Embryonic facial prominence (tissue), 1 donor: ENCODE measurements at regions not wholly inside any gene's neighbourhood (a gene's known extent, or its start where the extent isn't known, plus 50 kb on each side); places are given as distances from the start of the nearest gene placed in this dataset.

ENCODE experiments used
- DNase-seq: peaks from one replicate; pipeline ENCODE4 v3.0.0-alpha.2; 2016; ENCODE audit errors: extremely low spot score

DNA sequence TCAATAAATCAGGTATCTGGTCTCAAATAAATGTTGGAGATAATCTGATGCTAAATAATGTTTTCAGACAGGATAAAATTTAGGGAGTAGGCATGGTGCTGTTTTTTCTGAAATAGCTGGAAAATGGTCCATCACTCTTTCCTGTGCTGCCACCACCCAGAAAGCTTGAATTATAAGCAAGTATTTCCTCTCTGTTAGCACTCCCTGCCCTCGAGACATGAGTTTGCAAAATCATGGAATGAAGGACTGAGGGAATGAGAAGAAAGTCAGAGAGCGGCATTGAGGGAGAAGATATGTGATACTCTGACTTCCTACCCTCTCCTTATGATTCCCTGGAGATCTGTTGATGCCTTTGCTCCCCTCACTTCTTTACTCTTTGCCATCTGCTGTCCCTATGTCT is 1095.7 kb downstream of the IGSF11 start:
- no peak for DNase-seq

GRCh38 chr3:117939425-117940027 is 1095.1 kb downstream of the IGSF11 start:
- no peak for DNase-seq

GRCh38 chr3:117941015-117941414 is 1093.6 kb downstream of the IGSF11 start:
- DNase-seq, result no peak

- no peak for DNase-seq
These were observed 1092.9 kb downstream of the IGSF11 start for GRCh38 chr3:117941756-117942155.

- DNase-seq, result no peak
These were observed 1080.5 kb downstream of the IGSF11 start for GRCh38 chr3:117954131-117954530.

DNA sequence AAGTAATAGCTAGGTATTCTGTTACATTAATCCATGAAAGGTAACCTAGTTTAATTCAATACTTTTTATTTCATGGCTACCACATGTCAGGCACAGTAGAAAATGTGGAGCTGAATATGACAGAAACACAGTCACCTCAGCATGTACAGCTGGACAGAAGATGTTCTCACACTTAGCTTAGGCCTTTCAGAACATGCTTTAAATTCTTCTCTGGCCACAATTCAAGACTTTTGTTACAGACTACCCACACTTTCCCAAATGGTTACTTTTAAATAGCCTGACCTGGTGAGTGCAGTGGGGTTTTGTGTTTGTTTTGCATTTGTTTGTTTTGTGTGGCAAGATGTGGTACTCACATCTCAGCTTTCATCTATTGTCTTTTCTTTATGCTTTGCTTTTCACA is 1079.5 kb downstream of the IGSF11 start:
- no peak for DNase-seq

DNA sequence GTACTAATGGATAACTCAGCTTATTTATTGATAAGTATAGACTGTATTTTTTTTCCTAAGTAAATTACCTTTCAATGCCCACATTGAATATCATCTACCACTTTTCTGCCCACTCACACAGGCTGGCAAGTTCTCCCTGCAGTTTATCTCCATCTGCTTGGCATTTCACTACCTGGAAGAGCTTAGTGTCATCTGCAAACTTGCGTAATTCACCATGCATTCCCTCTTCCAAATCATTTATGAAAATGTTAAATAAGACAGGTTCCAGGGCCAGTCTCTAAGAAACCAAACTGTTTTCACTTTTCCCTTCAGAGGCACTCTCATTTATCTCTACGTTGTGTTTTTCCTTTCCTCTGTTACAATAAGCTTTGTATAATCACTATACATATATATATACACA is 1076.6 kb downstream of the IGSF11 start:
- no peak for DNase-seq

DNA sequence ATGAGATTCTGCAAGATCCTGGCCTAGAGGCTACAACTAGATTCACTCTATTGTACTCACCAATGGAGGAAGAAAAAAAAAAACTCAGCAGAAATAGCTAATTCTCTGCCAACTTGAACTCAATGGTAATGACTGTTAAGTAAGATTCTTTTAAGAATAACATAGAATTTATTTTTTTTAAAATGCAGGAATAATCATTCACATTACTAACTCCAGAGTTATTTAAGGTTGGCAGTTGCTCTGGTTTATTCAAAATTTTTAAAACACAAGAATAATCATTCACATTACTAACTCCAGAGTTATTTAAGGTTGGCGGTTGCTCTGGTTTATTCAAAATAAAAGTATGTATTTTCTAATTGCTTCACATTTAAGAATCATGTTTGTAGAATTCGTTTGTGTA is 1071.9 kb downstream of the IGSF11 start:
- no peak for DNase-seq

- DNase-seq, result no peak
These were observed 1070.8 kb downstream of the IGSF11 start for GRCh38 chr3:117963858-117964257.

- DNase-seq, result no peak
These were observed 1069.8 kb downstream of the IGSF11 start for GRCh38 chr3:117964814-117965213.

DNA sequence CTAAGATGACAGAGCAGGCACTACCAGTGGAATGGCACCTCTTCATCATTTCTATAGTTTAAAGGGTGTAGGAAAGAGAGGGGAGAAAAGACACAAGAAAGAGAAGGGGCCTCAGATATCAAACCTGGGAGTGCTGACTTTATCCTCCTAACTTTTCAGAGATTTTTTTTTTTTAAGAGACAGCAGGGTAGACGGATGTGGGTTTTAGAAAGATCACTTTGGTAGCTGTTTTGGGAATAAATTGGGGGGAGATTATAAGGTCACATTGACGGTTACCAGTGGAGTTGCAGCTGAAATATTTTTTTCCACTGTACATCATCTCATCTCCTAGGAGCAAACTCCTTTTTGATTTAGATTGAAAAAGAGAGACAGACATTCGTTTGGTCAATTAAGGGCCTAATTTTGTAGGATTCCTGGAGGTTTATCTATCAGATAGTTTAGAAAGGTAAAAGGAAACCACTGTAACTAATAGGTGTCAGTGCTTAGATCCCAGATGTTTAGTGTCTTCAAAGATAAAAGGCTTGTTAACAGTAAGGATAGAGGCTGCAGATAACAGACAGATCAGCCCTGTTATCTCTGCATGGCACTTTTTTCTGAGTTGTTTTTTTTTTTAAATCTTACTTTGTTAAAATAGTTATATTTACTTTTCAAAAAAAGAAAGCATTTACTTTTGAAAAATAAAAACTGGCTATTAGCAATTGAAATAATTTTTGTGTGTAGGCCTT is 1057.0 kb downstream of the IGSF11 start:
- DNase-seq, result no peak

DNA sequence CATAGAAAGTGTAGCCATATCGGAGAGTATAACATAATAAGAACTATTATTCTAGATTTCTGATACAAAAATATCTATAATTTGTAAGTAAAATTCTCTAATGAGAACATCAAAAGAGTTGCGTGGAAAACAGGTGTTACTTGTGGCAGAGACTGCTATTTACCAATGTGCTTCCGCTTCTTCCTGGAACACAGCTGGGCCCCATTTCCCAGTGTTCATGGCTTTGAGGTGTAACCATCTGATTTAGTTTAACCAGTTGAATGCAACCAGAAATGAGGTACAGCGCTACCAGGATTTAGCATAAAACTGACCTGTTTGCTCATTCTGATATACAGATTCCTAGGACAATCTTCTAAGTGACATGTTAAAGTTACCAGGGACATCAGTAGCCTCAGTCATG is 1055.2 kb downstream of the IGSF11 start:
- DNase-seq, result no peak

GRCh38 chr3:117987256-117987655 is 1047.4 kb downstream of the IGSF11 start:
- DNase-seq, result no peak

DNA sequence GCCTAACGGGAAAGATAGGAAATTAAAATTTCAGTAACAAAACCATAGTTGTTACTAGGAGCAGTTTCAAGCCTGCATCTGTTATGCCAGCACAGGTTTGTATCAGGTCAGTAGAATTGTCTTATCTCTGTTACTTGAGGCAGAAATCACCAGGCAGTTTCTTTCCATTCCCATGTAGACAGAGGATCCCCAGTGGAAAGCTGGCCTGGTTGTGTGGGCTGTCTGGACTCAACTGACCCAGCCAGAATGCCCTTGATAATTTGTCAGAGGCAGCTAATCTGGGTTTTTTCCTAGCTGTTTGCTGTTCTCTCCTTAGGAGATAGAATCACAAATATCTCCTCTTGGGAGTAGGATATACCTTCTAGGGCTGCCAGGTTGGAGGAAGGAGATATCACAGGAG is 1044.7 kb downstream of the IGSF11 start:
- DNase-seq, result no peak

GRCh38 chr3:117990627-117991026 is 1044.0 kb downstream of the IGSF11 start:
- DNase-seq, result no peak

DNA sequence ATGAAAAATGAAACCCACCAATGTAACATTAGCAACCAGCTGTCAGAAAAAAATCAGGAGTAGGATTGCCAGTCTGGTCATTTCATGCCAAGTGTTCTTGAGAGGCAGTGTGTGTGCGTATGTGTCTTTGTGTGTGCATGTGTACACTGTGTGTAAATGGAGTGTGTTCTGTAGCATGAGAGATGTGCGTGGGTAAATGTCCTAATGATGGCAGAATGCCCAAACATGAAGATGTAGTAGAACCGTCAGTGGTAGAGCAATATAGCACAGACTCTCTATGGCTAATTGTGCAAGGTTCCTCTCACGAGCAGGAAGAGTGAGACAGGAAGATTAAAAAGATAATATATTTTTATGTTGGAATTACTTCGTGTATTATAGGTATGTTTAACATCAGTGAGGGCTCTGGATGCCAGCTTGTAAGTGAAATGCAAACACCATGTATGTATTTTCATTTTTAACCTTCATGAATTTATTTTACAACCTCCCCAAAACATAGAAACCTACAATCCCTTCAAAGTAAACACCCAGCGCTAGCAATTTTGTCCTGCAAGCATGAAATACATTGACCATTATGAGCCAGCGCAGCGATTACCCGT is 1038.7 kb downstream of the IGSF11 start:
- DNase-seq, result no peak

DNA sequence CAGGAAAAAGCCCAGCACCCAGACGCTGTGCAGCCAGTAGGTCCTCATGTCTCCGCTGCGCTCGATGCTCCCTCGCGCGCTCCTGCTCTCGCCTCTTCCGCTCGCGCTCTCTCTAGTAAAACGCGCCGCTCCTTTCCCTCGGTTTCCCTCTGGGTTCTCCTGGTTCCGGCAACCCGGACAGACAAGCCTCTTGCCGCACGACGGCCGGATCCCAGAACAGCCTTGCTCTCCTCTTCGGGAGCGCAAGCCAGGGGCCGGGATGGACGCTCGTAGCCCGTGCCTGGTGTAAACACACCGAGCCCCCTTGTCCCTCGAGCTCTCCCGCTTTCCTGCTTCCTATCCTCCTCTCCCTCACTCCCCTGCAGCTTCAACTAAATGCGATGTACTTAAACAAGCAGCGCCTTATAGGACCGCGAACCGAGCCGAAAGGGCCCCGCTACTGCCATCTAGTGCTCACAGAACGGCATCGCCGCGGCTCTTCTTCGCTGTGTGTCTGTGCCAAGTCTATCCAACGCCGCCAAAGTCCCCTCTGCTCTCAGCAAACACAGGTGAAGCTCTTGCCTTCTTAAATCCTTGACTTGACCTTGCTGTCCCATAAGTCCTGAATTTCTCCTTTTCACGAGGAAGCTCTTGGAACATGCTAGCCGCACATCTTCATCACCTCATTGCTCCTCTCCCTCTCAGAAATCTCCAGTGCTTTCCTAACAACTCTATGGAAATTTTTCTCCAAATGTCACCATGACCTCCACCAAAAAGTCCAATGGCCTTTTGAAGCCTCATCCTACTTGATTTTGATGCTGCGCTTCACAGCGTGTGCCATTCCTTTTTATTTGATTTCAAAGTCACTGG is 1037.2 kb downstream of the IGSF11 start:
- peak; percentile 84 for DNase-seq

DNA sequence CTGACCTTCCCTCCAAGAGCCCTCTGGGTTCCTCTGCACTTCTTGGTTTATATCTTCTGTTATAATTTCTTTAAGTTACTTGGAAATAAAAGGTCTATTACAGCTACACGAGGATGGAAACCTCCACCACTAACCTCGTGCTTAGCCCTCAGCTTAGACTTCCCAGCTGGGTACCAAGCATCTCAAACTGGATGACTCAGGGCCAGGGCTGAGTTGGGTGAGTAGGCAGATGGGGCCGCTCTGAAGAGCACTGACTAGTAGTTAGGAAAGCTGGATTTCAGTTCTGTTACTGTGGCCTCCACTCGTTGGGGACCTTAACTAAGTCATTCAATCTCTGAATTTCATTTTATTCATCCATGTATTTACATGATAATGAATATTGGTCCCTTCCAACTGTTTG is 1036.6 kb downstream of the IGSF11 start:
- no peak for DNase-seq

- no peak for DNase-seq
These were observed 1034.4 kb downstream of the IGSF11 start for GRCh38 chr3:118000219-118000618.

DNA sequence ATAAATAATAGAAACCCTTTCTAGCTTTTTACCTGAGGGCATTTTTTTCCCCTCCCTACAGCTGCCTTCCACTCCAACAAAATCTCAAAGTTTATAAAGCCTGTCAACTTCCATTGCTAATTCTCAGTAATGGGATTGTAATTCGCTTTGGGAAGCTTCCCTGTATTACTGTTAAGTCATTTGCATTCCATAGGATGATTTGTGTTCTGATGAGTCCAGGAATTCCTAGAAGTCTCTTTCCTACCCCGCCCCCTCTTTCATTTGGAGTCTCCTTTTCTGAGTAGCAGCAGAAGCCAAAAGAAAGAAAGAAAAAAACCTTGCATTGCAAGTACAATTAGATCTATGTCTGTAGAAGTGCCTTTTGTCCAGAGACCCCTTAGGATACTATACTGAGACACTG is 1033.3 kb downstream of the IGSF11 start:
- DNase-seq, result no peak

- no peak for DNase-seq
These were observed 1022.7 kb downstream of the IGSF11 start for GRCh38 chr3:118011910-118012309.

- DNase-seq, result no peak
These were observed 1005.6 kb downstream of the IGSF11 start for GRCh38 chr3:118029049-118029448.
